ENCODE measurements at regions not wholly inside any gene's neighbourhood (a gene's known extent, or its start where the extent isn't known, plus 50 kb on each side); places are given as distances from the start of the nearest gene placed in this dataset.

DNA sequence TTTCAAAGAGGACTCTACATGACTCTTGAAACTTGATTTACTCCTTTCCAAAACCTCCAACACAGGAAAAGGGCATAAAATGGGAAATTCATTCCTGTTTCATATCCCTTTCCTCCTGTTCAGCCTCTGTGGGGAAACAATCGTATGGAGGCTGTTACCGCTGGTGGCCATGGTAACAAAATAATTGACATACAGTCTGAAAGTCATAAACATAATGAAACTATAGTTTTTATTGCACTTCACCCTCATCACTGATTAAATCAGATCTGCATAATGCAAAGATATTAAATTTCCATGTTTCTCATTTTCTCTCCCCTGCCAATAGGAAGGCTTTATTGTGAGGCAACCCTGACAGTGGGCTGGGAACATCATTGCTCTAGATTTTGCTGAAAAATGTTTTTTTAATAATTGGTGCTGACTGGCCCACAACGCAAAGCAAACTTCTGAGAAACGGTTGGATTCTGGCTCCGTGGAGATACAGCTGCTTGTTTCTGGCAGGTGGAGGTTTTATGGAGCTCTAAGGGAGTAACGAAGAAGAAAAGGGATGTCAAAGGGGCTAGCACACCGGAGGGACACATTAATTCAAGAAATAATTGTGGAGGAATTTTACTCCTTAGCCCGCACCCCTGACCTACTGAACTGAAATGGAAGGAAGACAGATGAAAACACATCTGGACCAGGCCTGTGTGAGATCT is 154.2 kb upstream of the SHISA6 start:
- TF ChIP-seq EGR1 (IDR thresholded peaks at IDR 0.05) (no peak), FOXM1 (IDR thresholded peaks at IDR 0.05; ENCODE audit: borderline replicate concordance, low read depth) (no peak), ZBTB7A (IDR thresholded peaks at IDR 0.05; ENCODE audit: low read depth) (no peak), CEBPB (IDR thresholded peaks at IDR 0.05) (no peak), TEAD4 (IDR thresholded peaks at IDR 0.05) (no peak), NFIC (IDR thresholded peaks at IDR 0.05) (no peak), TAF1 (IDR thresholded peaks at IDR 0.05; ENCODE audit: low read depth) (no peak), TCF12 (IDR thresholded peaks at IDR 0.05; ENCODE audit: low read depth) (no peak), RAD21 (IDR thresholded peaks at IDR 0.05; ENCODE audit: low read depth) (no peak), CREB1 (IDR thresholded peaks at IDR 0.05; ENCODE audit: low read depth) (no peak), YY1 (IDR thresholded peaks at IDR 0.05; ENCODE audit: low read depth) (no peak), EP300 (IDR thresholded peaks at IDR 0.05; ENCODE audit: borderline replicate concordance) (no peak)
- TF ChIP-seq, protein P1, sequence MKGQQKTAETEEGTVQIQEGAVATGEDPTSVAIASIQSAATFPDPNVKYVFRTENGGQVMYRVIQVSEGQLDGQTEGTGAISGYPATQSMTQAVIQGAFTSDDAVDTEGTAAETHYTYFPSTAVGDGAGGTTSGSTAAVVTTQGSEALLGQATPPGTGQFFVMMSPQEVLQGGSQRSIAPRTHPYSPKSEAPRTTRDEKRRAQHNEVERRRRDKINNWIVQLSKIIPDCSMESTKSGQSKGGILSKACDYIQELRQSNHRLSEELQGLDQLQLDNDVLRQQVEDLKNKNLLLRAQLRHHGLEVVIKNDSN (IDR thresholded peaks at IDR 0.05), result no peak
- TF ChIP-seq, protein P2, sequence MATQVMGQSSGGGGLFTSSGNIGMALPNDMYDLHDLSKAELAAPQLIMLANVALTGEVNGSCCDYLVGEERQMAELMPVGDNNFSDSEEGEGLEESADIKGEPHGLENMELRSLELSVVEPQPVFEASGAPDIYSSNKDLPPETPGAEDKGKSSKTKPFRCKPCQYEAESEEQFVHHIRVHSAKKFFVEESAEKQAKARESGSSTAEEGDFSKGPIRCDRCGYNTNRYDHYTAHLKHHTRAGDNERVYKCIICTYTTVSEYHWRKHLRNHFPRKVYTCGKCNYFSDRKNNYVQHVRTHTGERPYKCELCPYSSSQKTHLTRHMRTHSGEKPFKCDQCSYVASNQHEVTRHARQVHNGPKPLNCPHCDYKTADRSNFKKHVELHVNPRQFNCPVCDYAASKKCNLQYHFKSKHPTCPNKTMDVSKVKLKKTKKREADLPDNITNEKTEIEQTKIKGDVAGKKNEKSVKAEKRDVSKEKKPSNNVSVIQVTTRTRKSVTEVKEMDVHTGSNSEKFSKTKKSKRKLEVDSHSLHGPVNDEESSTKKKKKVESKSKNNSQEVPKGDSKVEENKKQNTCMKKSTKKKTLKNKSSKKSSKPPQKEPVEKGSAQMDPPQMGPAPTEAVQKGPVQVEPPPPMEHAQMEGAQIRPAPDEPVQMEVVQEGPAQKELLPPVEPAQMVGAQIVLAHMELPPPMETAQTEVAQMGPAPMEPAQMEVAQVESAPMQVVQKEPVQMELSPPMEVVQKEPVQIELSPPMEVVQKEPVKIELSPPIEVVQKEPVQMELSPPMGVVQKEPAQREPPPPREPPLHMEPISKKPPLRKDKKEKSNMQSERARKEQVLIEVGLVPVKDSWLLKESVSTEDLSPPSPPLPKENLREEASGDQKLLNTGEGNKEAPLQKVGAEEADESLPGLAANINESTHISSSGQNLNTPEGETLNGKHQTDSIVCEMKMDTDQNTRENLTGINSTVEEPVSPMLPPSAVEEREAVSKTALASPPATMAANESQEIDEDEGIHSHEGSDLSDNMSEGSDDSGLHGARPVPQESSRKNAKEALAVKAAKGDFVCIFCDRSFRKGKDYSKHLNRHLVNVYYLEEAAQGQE (IDR thresholded peaks at IDR 0.05; ENCODE audit: low read depth), result no peak
- TF ChIP-seq, protein P3, sequence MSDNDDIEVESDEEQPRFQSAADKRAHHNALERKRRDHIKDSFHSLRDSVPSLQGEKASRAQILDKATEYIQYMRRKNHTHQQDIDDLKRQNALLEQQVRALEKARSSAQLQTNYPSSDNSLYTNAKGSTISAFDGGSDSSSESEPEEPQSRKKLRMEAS (IDR thresholded peaks at IDR 0.05), result no peak

DNA sequence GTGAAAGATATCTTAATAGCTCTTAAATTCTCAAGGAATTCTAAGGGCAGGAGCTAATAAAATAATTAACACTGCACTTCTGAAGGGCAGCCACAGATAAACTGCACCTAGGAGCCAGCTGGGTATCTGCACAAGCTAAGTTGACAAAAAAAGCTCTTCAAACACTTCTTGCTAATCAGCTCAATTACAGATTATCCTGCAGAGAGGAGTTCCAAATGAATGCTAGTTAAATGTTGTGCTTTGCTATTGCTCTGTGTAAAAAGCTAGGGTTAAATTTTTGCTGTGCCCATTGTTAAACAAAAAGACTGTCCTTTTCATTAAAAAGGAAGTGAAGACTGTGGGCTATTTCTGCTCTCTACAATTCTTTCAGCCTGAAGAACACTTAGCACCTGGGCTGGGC is 158.5 kb upstream of the SHISA6 start:
- no peak for TF ChIP-seq YY1 (IDR thresholded peaks at IDR 0.05; ENCODE audit: low read depth)
- no peak for TF ChIP-seq FOXM1 (IDR thresholded peaks at IDR 0.05; ENCODE audit: borderline replicate concordance, low read depth)
- TF ChIP-seq TCF12 (IDR thresholded peaks at IDR 0.05; ENCODE audit: low read depth), result no peak
- TF ChIP-seq CEBPB (IDR thresholded peaks at IDR 0.05), result no peak
- TF ChIP-seq, protein P3 (IDR thresholded peaks at IDR 0.05), result no peak
- TF ChIP-seq TEAD4 (IDR thresholded peaks at IDR 0.05), result no peak
- TF ChIP-seq, protein P2 (IDR thresholded peaks at IDR 0.05; ENCODE audit: low read depth), result no peak
- TF ChIP-seq RAD21 (IDR thresholded peaks at IDR 0.05; ENCODE audit: low read depth), result no peak
- no peak for TF ChIP-seq TAF1 (IDR thresholded peaks at IDR 0.05; ENCODE audit: low read depth)
- no peak for TF ChIP-seq EGR1 (IDR thresholded peaks at IDR 0.05)
- TF ChIP-seq, protein P1 (IDR thresholded peaks at IDR 0.05), result no peak
- no peak for TF ChIP-seq CREB1 (IDR thresholded peaks at IDR 0.05; ENCODE audit: low read depth)
- TF ChIP-seq NFIC (IDR thresholded peaks at IDR 0.05), result no peak

DNA sequence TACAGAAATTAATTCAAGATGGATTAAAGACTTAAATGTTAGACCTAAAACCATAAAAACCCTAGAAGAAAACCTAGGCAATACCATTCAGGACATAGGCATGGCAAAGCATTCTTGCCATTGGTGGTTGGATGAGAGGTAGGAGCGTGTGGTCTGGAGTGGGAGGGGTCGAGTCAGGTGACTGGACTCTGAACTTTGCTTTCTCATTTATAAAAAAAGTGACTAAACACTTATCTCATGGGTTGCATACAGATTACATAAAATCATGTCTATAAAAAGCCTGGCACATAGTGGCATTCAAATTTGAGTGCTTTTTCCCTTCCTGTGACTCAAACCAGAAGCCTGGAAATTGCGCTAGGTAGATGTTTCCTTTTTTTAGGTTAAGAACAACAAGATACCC is 159.7 kb upstream of the SHISA6 start:
- TF ChIP-seq EP300 (IDR thresholded peaks at IDR 0.05; ENCODE audit: borderline replicate concordance) (no peak), RAD21 (IDR thresholded peaks at IDR 0.05; ENCODE audit: low read depth) (no peak), ZBTB7A (IDR thresholded peaks at IDR 0.05; ENCODE audit: low read depth) (no peak), YY1 (IDR thresholded peaks at IDR 0.05; ENCODE audit: low read depth) (no peak), CEBPB (IDR thresholded peaks at IDR 0.05) (no peak), EGR1 (IDR thresholded peaks at IDR 0.05) (no peak), TAF1 (IDR thresholded peaks at IDR 0.05; ENCODE audit: low read depth) (no peak), TEAD4 (IDR thresholded peaks at IDR 0.05) (no peak), CREB1 (IDR thresholded peaks at IDR 0.05; ENCODE audit: low read depth) (no peak)

DNA sequence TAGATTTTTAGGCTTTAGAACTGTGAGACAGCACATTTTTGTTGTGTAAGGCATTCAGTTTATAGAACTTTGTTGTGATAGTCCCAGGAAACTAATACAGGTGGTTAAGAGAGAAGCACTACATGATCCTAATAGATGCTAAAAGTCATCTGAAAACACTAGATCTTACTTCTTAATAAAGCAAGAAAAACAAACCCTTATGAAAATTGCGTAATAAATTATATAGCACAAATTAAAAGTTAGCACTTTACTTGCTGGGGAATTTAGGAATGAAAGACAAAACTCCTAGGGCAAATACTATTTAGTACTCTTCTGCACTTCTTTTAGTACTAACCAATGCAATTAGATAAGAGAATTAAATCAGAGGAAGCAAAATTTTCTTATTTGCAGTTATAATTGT is 163.3 kb upstream of the SHISA6 start:
- TF ChIP-seq, protein P3 (IDR thresholded peaks at IDR 0.05), result no peak
- TF ChIP-seq TCF12 (IDR thresholded peaks at IDR 0.05; ENCODE audit: low read depth) (no peak), ZBTB7A (IDR thresholded peaks at IDR 0.05; ENCODE audit: low read depth) (no peak), EP300 (IDR thresholded peaks at IDR 0.05; ENCODE audit: borderline replicate concordance) (no peak), TAF1 (IDR thresholded peaks at IDR 0.05; ENCODE audit: low read depth) (no peak), RAD21 (IDR thresholded peaks at IDR 0.05; ENCODE audit: low read depth) (no peak), NFIC (IDR thresholded peaks at IDR 0.05) (no peak), CEBPB (IDR thresholded peaks at IDR 0.05) (no peak), YY1 (IDR thresholded peaks at IDR 0.05; ENCODE audit: low read depth) (no peak), FOXM1 (IDR thresholded peaks at IDR 0.05; ENCODE audit: borderline replicate concordance, low read depth) (no peak), CREB1 (IDR thresholded peaks at IDR 0.05; ENCODE audit: low read depth) (no peak)
- TF ChIP-seq, protein P1 (IDR thresholded peaks at IDR 0.05), result no peak

DNA sequence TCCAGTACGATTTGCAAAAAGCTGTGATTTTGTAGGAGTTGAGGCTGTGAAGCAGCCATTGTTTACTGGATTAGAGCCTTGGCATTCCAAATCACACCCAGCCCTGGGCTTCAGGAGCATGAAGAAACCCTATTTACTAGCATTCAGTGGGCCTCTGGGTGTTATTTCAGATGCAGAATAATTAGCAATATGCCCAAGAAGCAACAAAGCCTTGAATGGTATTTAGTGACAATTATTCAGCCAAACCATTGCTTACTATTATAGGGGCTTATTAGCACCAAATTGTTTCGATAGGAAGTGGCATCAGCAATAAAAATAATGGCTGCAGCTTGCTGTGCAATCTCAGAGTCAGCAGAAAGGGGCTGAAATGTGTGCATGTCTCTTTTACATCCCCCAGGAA is 166.6 kb upstream of the SHISA6 start:
- TF ChIP-seq CEBPB (IDR thresholded peaks at IDR 0.05) (no peak), FOXM1 (IDR thresholded peaks at IDR 0.05; ENCODE audit: borderline replicate concordance, low read depth) (no peak), CREB1 (IDR thresholded peaks at IDR 0.05; ENCODE audit: low read depth) (no peak), EP300 (IDR thresholded peaks at IDR 0.05; ENCODE audit: borderline replicate concordance) (no peak), EGR1 (IDR thresholded peaks at IDR 0.05) (no peak), YY1 (IDR thresholded peaks at IDR 0.05; ENCODE audit: low read depth) (no peak), TEAD4 (IDR thresholded peaks at IDR 0.05) (no peak), ZBTB7A (IDR thresholded peaks at IDR 0.05; ENCODE audit: low read depth) (no peak)
- TF ChIP-seq, protein P1 (IDR thresholded peaks at IDR 0.05), result no peak
- TF ChIP-seq, protein P2 (IDR thresholded peaks at IDR 0.05; ENCODE audit: low read depth), result no peak
